ENCODE measurements at regions not wholly inside any gene's neighbourhood (a gene's known extent, or its start where the extent isn't known, plus 50 kb on each side); places are given as distances from the start of the nearest gene placed in this dataset.

DNA sequence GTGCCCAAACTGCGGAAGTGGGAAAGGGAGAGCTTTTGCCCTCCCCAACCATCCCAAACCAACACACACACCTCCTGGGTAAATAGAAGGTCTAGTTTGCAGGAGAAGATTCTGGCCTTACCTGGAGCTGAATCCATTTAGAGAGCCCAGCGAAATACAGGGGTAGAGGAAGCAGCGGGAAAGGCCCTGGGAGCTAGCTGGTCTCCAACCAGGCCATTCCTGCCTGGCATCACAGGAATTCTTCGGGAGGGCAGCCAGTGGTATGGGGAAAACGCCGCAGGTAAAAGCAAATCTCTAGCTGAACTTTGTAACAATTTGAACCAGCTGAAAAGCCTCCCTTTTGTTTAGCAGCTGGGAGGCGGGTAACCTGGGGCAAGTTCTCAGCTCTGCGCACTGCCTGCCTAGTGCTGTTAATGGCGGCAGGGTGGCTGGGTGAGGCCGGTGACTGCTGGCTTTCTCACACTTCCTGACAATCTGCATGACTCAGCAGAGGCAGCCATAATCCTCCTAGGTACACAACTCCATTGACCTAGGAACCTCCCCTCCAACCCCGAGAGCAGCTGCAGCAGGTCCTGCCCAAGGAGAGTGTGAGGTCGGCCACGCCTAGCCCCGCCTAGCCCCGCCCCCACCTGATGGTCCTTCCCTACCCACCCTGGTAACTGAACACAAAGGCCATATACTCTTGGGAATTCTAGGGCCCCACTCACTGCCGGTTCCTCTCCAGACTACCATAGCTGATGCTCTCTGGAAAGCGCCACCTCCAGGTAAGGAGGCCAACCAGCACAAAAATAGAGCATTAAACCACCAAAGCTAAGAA is 483.8 kb upstream of the REG3G start:
- DNase-seq, result no peak
- H3K9me3 Mint-ChIP-seq (ENCODE audit: low read depth), result peaks cover 12% of the 10 kb centered on the region
- H3K27ac Mint-ChIP-seq, result no peak overlapping the region
- H3K4me1 Mint-ChIP-seq, result no peaks in the 10 kb centered on the region
- no peak overlapping the region for H3K4me3 Mint-ChIP-seq
- H3K36me3 Mint-ChIP-seq (ENCODE audit: low read depth), result no peaks in the 10 kb centered on the region
- ChIA-PET POLR2A (interaction anchor here (0.7 kb wide), 1 partner anchor 46 kb away, joined by 3 read pairs; no protein-coding TSS in a partner anchor), CTCF (no interaction called here)
- H3K27me3 Mint-ChIP-seq, result no peaks in the 10 kb centered on the region
- intact Hi-C loops (cut with DNase I, micrococcal nuclease), result no loop called here
- no peak for ATAC-seq

DNA sequence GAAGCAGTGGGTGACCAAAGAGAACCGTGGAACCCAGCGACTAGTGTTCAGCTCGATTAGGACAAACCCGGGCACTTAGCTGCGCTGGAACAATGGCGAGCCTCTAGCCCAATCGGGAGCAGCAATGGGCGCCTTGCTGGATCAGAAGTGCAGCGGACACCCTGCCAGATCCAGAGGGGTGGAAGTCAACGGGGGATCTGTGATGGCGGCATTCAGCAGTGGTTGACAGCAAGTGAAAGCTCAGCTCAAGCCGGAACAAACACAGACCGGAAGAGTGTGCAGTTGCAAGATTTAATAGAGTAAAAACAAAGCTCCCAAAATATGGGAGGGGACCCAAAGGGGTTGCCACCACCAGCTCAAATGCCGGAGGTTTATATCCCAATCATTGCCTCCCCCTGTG is 478.7 kb upstream of the REG3G start:
- Mint-ChIP-seq H3K4me3 (no peak overlapping the region), H3K4me1 (no peaks in the 10 kb centered on the region), H3K27ac (no peak overlapping the region), H3K36me3 (ENCODE audit: low read depth) (no peaks in the 10 kb centered on the region), H3K27me3 (no peaks in the 10 kb centered on the region), H3K9me3 (ENCODE audit: low read depth) (peaks cover 14% of the 10 kb centered on the region)
- ChIA-PET POLR2A (no interaction called here), CTCF (no interaction called here)
- DNase-seq (no peak), ATAC-seq (no peak)
- intact Hi-C loops (cut with DNase I, micrococcal nuclease), result no loop called here

DNA sequence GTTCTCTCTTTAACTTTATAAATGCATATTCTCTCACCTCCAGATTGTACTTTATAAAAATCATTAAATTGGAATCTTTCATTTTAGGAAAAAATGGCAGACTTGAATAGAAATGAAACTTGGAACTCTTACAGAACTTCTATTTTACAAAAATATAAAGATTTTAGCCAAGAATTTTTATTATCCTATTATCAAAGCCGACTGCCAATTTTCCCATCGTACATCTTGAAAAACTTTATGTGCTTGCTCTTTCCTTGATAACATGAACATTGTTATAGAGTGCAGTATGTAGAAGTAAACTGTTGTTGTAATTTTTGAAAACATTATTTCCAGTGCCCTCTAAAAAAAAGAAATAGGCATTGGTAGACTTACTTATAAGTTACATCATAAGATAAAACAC is 475.7 kb upstream of the REG3G start:
- H3K9me3 Mint-ChIP-seq (ENCODE audit: low read depth), result peaks cover 10% of the 10 kb centered on the region
- H3K27me3 Mint-ChIP-seq, result no peaks in the 10 kb centered on the region
- no peaks in the 10 kb centered on the region for H3K36me3 Mint-ChIP-seq (ENCODE audit: low read depth)
- ATAC-seq (no peak), DNase-seq (no peak)
- H3K4me1 Mint-ChIP-seq, result no peaks in the 10 kb centered on the region
- no peak overlapping the region for H3K27ac Mint-ChIP-seq
- intact Hi-C loops (cut with DNase I, micrococcal nuclease), result no loop called here
- POLR2A ChIA-PET, result no interaction called here
- CTCF ChIA-PET, result no interaction called here
- no peak overlapping the region for H3K4me3 Mint-ChIP-seq

- intact Hi-C loops (cut with DNase I, micrococcal nuclease), result no loop called here
- ATAC-seq (no peak), DNase-seq (no peak)
- no peaks in the 10 kb centered on the region for H3K4me1 Mint-ChIP-seq
- no peak overlapping the region for H3K4me3 Mint-ChIP-seq
- no peak overlapping the region for H3K27ac Mint-ChIP-seq
- ChIA-PET CTCF (no interaction called here), POLR2A (no interaction called here)
- H3K9me3 Mint-ChIP-seq (ENCODE audit: low read depth), result peaks cover 8% of the 10 kb centered on the region
- no peaks in the 10 kb centered on the region for H3K27me3 Mint-ChIP-seq
- H3K36me3 Mint-ChIP-seq (ENCODE audit: low read depth), result no peaks in the 10 kb centered on the region
These were observed 471.4 kb upstream of the REG3G start for GRCh38 chr2:78553866-78554647.

- Mint-ChIP-seq H3K27me3 (no peaks in the 10 kb centered on the region), H3K36me3 (ENCODE audit: low read depth) (no peaks in the 10 kb centered on the region), H3K27ac (no peak overlapping the region), H3K9me3 (ENCODE audit: low read depth) (peaks cover 14% of the 10 kb centered on the region), H3K4me3 (no peak overlapping the region), H3K4me1 (no peaks in the 10 kb centered on the region)
- no peak for DNase-seq
- CTCF ChIA-PET, result no interaction called here
- no peak for ATAC-seq
- intact Hi-C loops (cut with DNase I, micrococcal nuclease), result no loop called here
- POLR2A ChIA-PET, result no interaction called here
These were observed 463.6 kb upstream of the REG3G start for GRCh38 chr2:78561876-78562275.

- Mint-ChIP-seq H3K4me3 (no peak overlapping the region), H3K27me3 (no peaks in the 10 kb centered on the region), H3K9me3 (ENCODE audit: low read depth) (peaks cover 18% of the 10 kb centered on the region), H3K36me3 (ENCODE audit: low read depth) (no peaks in the 10 kb centered on the region), H3K27ac (no peak overlapping the region), H3K4me1 (no peaks in the 10 kb centered on the region)
- intact Hi-C loops (cut with DNase I, micrococcal nuclease), result no loop called here
- no peak for DNase-seq
- no peak for ATAC-seq
- CTCF ChIA-PET, result no interaction called here
- POLR2A ChIA-PET, result no interaction called here
These were observed 460.8 kb upstream of the REG3G start for GRCh38 chr2:78564666-78565065.

GRCh38 chr2:78568782-78569373 is 456.6 kb upstream of the REG3G start:
- no peak overlapping the region for H3K27ac Mint-ChIP-seq
- POLR2A ChIA-PET, result no interaction called here
- intact Hi-C loops (cut with DNase I, micrococcal nuclease), result no loop called here
- CTCF ChIA-PET, result no interaction called here
- DNase-seq (no peak), ATAC-seq (no peak)
- H3K4me1 Mint-ChIP-seq, result no peaks in the 10 kb centered on the region
- H3K27me3 Mint-ChIP-seq, result no peaks in the 10 kb centered on the region
- H3K36me3 Mint-ChIP-seq (ENCODE audit: low read depth), result no peaks in the 10 kb centered on the region
- H3K4me3 Mint-ChIP-seq, result no peak overlapping the region
- peaks cover 30% of the 10 kb centered on the region for H3K9me3 Mint-ChIP-seq (ENCODE audit: low read depth)

GRCh38 chr2:78576409-78576808 is 449.1 kb upstream of the REG3G start:
- no peak overlapping the region for H3K27ac Mint-ChIP-seq
- H3K4me3 Mint-ChIP-seq, result no peak overlapping the region
- H3K36me3 Mint-ChIP-seq (ENCODE audit: low read depth), result no peaks in the 10 kb centered on the region
- no peak for DNase-seq
- ChIA-PET POLR2A (no interaction called here), CTCF (no interaction called here)
- ATAC-seq, result no peak
- no peaks in the 10 kb centered on the region for H3K27me3 Mint-ChIP-seq
- intact Hi-C loops (cut with DNase I, micrococcal nuclease), result no loop called here
- peaks cover 3% of the 10 kb centered on the region for H3K9me3 Mint-ChIP-seq (ENCODE audit: low read depth)
- H3K4me1 Mint-ChIP-seq, result no peaks in the 10 kb centered on the region

GRCh38 chr2:78585871-78586270 is 439.6 kb upstream of the REG3G start:
- H3K36me3 Mint-ChIP-seq (ENCODE audit: low read depth), result no peaks in the 10 kb centered on the region
- H3K9me3 Mint-ChIP-seq (ENCODE audit: low read depth), result peaks cover 6% of the 10 kb centered on the region
- DNase-seq (no peak), ATAC-seq (no peak)
- H3K4me1 Mint-ChIP-seq, result no peaks in the 10 kb centered on the region
- CTCF ChIA-PET, result no interaction called here
- no peaks in the 10 kb centered on the region for H3K27me3 Mint-ChIP-seq
- no peak overlapping the region for H3K27ac Mint-ChIP-seq
- POLR2A ChIA-PET, result no interaction called here
- H3K4me3 Mint-ChIP-seq, result no peak overlapping the region
- intact Hi-C loops (cut with DNase I, micrococcal nuclease), result no loop called here

DNA sequence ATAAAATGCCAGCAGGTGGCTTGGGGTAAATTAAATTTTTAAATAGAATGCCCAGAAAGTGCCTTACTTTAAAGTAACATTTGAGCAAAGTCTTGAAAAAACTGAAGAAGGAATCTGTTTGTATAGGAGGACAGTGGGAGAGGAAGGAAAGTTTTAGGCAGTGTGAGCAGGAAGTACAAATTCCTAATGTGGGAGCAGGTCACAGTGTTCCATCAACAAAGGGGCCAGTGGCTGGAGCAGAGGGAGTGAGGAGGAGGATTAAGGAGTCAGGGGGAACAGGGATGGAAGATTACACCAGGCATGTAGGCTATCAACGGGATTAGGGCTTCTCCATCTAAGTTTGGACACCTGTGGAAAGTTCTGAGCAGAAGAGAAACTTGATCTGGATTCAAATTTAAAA is 439.2 kb upstream of the REG3G start:
- Mint-ChIP-seq H3K4me1 (no peaks in the 10 kb centered on the region), H3K36me3 (ENCODE audit: low read depth) (no peaks in the 10 kb centered on the region), H3K9me3 (ENCODE audit: low read depth) (peaks cover 6% of the 10 kb centered on the region), H3K27me3 (no peaks in the 10 kb centered on the region), H3K27ac (no peak overlapping the region), H3K4me3 (no peak overlapping the region)
- no peak for ATAC-seq
- no peak for DNase-seq
- ChIA-PET POLR2A (no interaction called here), CTCF (no interaction called here)
- intact Hi-C loops (cut with DNase I, micrococcal nuclease), result no loop called here

DNA sequence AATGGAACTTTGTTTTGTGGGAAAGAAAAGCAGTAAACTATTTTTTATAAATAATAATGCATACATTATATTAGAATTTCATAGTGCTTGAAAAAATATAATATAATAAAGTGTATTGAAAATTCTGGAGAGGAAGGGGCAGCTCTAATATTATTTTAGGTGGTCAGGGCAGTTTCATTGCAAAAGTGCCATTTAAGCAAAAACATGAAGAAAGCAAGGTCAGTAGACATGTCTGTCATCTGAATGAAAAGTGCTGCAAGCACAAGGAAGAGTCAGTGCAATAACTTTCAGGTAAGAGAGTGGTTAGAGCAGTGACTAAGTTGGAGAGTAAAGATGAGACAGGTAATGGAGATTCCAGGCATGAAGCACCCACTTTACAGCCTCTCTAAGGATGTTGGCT is 435.6 kb upstream of the REG3G start:
- intact Hi-C loops (cut with DNase I, micrococcal nuclease), result no loop called here
- POLR2A ChIA-PET, result no interaction called here
- Mint-ChIP-seq H3K4me3 (no peak overlapping the region), H3K9me3 (ENCODE audit: low read depth) (peaks cover 6% of the 10 kb centered on the region), H3K27ac (no peak overlapping the region), H3K36me3 (ENCODE audit: low read depth) (no peaks in the 10 kb centered on the region), H3K27me3 (no peaks in the 10 kb centered on the region), H3K4me1 (no peaks in the 10 kb centered on the region)
- DNase-seq, result no peak
- CTCF ChIA-PET, result no interaction called here
- ATAC-seq, result no peak

DNA sequence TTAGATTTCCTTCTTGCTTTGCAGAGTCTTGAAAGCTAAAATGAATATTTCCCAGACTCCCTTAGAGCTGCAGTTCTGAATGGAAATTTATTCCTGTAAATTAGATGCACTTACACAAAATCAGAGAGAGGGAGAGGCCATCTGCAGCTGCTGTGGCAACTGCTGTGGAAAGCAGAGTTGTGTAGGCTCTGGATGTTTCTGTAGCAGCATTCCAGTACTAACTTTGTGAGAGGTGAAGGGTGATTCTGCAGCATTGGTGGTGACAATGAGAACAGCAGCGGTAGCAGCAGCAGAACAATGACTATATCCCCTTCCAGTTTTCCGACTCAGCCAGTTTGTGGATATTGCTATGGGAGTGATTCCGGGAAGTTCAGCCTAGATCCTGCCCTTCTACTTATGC is 433.0 kb upstream of the REG3G start:
- POLR2A ChIA-PET, result no interaction called here

More for the DNA sequence above, 433.0 kb upstream of the REG3G start:
- no peaks in the 10 kb centered on the region for H3K27me3 Mint-ChIP-seq
- CTCF ChIA-PET, result no interaction called here
- peaks cover 4% of the 10 kb centered on the region for H3K9me3 Mint-ChIP-seq (ENCODE audit: low read depth)
- ATAC-seq, result no peak
- H3K4me1 Mint-ChIP-seq, result no peaks in the 10 kb centered on the region
- no peak overlapping the region for H3K4me3 Mint-ChIP-seq
- intact Hi-C loops (cut with DNase I, micrococcal nuclease), result no loop called here
- no peaks in the 10 kb centered on the region for H3K36me3 Mint-ChIP-seq (ENCODE audit: low read depth)
- DNase-seq, result no peak
- H3K27ac Mint-ChIP-seq, result no peak overlapping the region

All from activated CD4-positive, alpha-beta T cell treated with anti-CD3 and anti-CD28 coated beads for 36 hours (primary cell).